HG03135 (cell line): ENCODE measurements at regions not wholly inside any gene's neighbourhood (a gene's known extent, or its start where the extent isn't known, plus 50 kb on each side); places are given as distances from the start of the nearest gene placed in this dataset.

ENCODE experiments used
- ATAC-seq: cut with Tn5 transposase; IDR thresholded peaks from one replicate; pipeline ENCODE4 v1.9.1; 2021; ENCODE audit warnings: mild to moderate bottlenecking, moderate library complexity; ENCODE audit not compliant: unreplicated experiment

- ATAC-seq = no peak
Observed at GRCh38 chr22:48142388-48142787, 1379.9 kb downstream of the TBC1D22A start.

DNA sequence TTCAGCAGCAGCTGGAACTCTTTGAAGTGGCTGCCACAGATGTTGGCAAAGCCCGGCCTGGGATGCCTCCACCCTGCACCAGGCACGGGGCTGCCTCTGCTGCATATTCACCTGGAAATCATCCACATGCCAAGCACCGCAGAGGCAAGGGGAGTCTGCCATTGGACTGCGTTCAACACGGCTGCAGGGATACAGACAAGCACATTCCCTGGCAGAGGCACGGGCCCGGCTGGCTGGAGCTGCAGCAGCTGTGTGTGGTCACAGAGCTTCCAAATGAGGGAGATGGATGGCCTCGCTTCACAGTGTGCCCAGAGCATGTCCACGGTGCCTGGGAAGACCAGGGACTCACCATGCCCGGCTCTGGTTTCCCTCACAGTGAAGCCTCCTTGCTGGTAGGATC is 1378.9 kb downstream of the TBC1D22A start:
- no peak for ATAC-seq

DNA sequence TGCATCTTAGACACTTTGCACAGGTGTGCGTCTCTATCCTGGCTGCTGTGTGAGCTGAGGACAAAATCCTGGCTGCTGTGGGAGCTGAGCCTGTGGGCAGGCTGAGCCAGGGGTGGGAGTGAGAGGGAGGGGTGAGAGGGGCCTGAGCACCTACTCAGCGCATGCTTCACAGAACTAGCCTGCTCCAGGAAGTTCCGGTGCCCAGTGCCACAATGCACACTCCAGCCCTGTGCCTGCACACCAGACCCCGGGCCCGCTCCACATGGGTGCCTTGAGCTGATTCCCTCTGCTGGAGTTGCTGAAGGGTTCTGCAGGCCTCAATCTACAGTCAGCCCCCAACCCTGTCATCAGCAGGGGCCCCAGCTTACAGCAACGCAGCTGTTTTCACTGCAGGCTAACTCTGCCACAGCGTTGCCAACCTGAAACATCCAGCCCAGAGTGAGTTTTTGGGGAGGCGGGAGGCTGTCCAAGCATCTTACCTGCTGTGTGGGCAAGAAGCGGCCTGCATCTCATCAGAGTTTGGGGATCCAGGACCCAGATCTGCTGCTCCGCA is 1377.9 kb downstream of the TBC1D22A start:
- ATAC-seq = no peak

DNA sequence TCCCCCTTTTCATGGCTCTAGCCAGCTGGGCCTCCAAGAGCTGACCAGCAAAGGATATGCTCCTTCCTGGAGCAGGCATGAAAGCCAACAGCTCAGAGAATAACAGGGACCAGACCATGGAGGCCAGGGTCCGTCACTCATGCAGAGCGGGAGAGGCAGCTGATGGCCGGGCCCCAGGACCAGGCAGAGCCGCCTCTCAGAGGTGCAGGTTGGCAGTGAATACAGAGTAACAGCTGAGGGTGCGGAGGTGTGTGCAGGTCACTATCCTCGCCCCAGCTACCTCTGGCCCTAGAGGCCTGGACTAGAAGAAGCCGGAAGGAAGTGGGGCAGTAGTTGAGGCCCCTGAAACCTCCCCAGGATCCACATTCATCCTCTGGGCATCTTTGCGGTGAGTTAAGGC is 1377.3 kb downstream of the TBC1D22A start:
- ATAC-seq = no peak

DNA sequence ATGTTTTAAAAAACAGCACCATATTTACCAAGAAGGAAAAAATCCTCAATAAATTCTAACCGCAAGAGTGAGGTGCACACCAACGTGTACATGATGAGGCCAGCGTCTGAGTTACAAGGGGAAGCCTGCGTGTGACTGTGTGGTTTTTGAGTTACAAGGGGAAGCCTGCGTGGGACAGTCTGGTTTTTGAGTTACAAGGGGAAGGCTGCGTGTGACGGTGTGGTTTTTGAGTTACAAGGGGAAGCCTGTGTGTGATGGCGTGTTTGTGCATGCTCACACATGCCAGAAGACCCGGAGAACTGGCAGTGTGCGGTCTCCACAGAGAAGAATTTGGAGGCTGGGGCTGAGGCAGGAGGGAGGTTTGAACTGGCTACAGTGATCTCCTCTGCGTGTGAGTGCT is 1376.4 kb downstream of the TBC1D22A start:
- no peak for ATAC-seq

GRCh38 chr22:48138427-48138826 is 1376.0 kb downstream of the TBC1D22A start:
- ATAC-seq = no peak

DNA sequence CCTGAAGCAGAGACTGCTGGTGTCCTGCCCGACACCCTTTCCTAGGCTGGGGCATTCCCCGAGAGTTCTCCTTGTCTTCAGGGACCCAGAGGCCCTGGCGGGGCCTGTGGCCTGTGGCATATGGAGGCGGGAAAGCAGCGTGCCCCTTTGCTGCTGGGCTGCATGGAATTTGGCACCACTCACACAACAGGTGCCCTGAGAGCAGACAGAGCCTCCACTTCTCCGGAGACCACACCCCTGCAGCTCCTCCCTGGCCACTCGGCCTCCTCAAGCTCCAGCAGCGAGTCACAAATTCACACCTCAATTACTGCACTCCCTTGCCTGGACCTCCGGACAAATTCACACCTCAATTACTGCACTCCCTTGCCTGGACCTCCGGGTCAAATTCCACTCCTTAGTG is 1375.2 kb downstream of the TBC1D22A start:
- no peak for ATAC-seq

DNA sequence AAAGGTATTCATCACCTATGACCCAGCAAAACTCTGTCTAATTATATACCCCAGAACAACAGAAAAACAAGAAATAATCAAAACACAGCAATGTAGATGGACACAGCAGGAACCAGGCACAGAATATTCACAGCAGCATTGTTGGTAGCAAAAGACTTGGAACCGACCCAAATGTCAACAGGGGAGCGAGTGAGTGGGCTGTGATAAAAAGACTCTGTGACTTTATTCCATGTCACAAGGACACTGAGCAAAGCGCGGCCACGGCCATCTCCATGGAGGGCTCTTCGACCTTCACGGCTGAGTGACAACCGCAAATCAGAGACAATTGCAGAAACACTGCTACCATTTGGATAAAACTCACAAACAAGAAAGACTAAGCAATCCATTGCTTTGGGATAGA is 1373.1 kb downstream of the TBC1D22A start:
- ATAC-seq = no peak

GRCh38 chr22:48125416-48125815 is 1363.0 kb downstream of the TBC1D22A start:
- no peak for ATAC-seq

DNA sequence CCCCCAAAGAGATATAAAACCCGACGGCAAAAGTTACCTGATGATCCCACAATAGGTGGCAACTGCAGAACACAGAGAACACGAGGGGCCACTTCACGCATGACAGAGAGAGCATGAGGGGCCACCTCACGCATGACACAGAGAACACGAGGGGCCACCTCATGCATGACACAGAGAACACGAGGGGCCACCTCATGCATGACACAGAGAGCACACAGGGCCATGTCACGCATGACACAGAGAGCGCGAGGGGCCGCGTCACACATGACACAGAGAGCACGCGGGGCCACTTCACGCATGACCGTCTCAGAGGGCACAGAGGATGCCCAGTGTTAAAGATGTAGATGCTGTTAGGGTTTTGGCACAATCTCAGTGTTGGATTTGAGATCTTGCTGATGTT is 1359.5 kb downstream of the TBC1D22A start:
- ATAC-seq = no peak

- no peak for ATAC-seq
Observed at GRCh38 chr22:48118654-48119053, 1356.2 kb downstream of the TBC1D22A start.

- ATAC-seq = no peak
Observed at GRCh38 chr22:48116871-48117270, 1354.4 kb downstream of the TBC1D22A start.

GRCh38 chr22:48112687-48113521 is 1350.5 kb downstream of the TBC1D22A start:
- ATAC-seq = no peak

GRCh38 chr22:48106715-48107259 is 1344.3 kb downstream of the TBC1D22A start:
- ATAC-seq = no peak

DNA sequence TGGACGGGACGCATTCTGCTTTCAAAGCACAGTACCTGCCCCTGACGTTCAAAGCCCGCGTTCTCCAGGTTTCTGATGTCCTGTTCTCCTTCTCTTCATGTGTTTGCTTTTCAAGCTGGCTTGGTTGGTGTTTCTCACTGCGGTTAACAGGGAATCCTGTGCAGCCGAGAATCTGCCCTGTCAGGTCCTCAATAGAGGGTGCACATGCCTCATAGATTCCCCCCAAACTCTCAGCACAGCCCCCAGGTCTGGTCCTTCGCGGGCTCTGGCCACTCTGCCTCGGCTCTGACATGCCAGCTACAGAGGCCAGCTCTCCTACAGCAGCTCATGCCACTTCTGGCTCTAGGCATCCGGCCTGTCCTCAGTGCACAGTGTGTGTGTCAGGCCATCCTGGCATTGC is 1343.8 kb downstream of the TBC1D22A start:
- no peak for ATAC-seq

DNA sequence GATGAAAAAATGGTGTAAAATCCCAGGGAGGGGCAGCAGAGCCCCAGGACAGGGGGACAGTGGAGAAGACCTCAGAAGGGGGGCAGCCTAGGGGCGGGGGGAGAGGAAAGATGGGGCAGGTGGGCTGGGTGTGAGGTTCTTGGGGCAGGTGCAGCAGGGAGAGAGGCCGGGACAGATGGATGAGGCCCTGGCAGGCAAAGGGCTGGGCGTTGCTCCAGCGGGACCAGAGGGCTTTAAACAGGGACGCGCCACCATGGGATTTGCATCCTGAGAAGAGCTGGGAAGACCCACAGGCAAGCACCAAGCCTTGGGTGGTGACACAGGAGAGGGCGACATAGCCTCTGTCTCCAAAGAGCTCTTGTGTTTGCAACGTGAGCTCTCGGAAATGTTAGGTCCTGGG is 1342.8 kb downstream of the TBC1D22A start:
- no peak for ATAC-seq

GRCh38 chr22:48104766-48105165 is 1342.3 kb downstream of the TBC1D22A start:
- ATAC-seq = no peak

- ATAC-seq = no peak
Observed at GRCh38 chr22:48104102-48104738, 1341.8 kb downstream of the TBC1D22A start.

- no peak for ATAC-seq
Observed at GRCh38 chr22:48103126-48103875, 1340.9 kb downstream of the TBC1D22A start.

GRCh38 chr22:48102581-48102980 is 1340.1 kb downstream of the TBC1D22A start:
- ATAC-seq = no peak

GRCh38 chr22:48101704-48102103 is 1339.3 kb downstream of the TBC1D22A start:
- no peak for ATAC-seq
